Astrocyte (in vitro differentiated cells and primary cell): ENCODE measurements at regions not wholly inside any gene's neighbourhood (a gene's known extent, or its start where the extent isn't known, plus 50 kb on each side); places are given as distances from the start of the nearest gene placed in this dataset.

Source experiments
- DNase-seq: peaks from one replicate; pipeline ENCODE4 v3.0.0-alpha.2; 2010; ENCODE audit warnings: low read depth
- FAIRE-seq: peaks from 2 replicates; lab custom pipeline; 2011; peaks lifted over from hg19 to GRCh38; lab: Jason Lieb, UNC
- H2AFZ ChIP-seq: 2 replicates; pipeline ENCODE4 v1.6.0; 2012; ENCODE audit warnings: low read depth, low read length, inconsistent platforms
- H3K27ac ChIP-seq: 2 replicates; pipeline ENCODE4 v1.5.1; 2011; ENCODE audit warnings: low read depth, low read length, inconsistent platforms
- H3K27me3 ChIP-seq: 2 replicates; pipeline ENCODE4 v1.6.0; 2011; ENCODE audit warnings: low read length, inconsistent platforms; ENCODE audit not compliant: insufficient read depth
- H3K36me3 ChIP-seq: 2 replicates; pipeline ENCODE4 v1.5.1; 2011; ENCODE audit warnings: low read length, inconsistent platforms; ENCODE audit not compliant: insufficient read depth
- H3K4me1 ChIP-seq: 2 replicates; pipeline ENCODE4 v1.5.1; 2011; ENCODE audit warnings: low read length, inconsistent platforms; ENCODE audit not compliant: insufficient read depth
- H3K4me2 ChIP-seq: 2 replicates; pipeline ENCODE4 v1.6.0; 2012; ENCODE audit warnings: low read length, inconsistent platforms
- H3K4me3 ChIP-seq: 2 replicates; pipeline ENCODE4 v1.5.1; 2011; ENCODE audit warnings: low read depth, mild to moderate bottlenecking, low read length, inconsistent platforms; ENCODE audit not compliant: insufficient read depth
- H3K79me2 ChIP-seq: 2 replicates; pipeline ENCODE4 v1.6.0; 2012; ENCODE audit warnings: mild to moderate bottlenecking, low read length, inconsistent platforms; ENCODE audit not compliant: insufficient read depth
- H3K9ac ChIP-seq: 2 replicates; pipeline ENCODE4 v1.6.0; 2012; ENCODE audit warnings: mild to moderate bottlenecking, low read length, inconsistent platforms
- H3K9me3 ChIP-seq: 2 replicates; pipeline ENCODE4 v1.5.1; 2012; ENCODE audit warnings: low read depth, mild to moderate bottlenecking, low read length, inconsistent platforms; ENCODE audit not compliant: insufficient read depth
- H4K20me1 ChIP-seq: 2 replicates; pipeline ENCODE4 v1.6.0; 2012; ENCODE audit warnings: low read length, inconsistent platforms; ENCODE audit not compliant: insufficient read depth
- H3K27ac Mint-ChIP-seq: one replicate; pipeline ENCODE4 v1.8.0; 2021; ENCODE audit warnings: mild to moderate bottlenecking, mixed read lengths; ENCODE audit not compliant: unreplicated experiment
- H3K27me3 Mint-ChIP-seq: one replicate; pipeline ENCODE4 v1.8.0; 2021; ENCODE audit warnings: low read depth, mixed read lengths; ENCODE audit not compliant: unreplicated experiment
- H3K36me3 Mint-ChIP-seq: one replicate; pipeline ENCODE4 v1.8.0; 2021; ENCODE audit warnings: low read depth, mixed read lengths; ENCODE audit not compliant: unreplicated experiment
- H3K4me1 Mint-ChIP-seq: one replicate; pipeline ENCODE4 v1.8.0; 2021; ENCODE audit warnings: low read depth, mixed read lengths; ENCODE audit not compliant: unreplicated experiment
- H3K4me3 Mint-ChIP-seq: one replicate; pipeline ENCODE4 v1.8.0; 2021; ENCODE audit warnings: mild to moderate bottlenecking, moderate library complexity, mixed read lengths; ENCODE audit not compliant: unreplicated experiment
- H3K9me3 Mint-ChIP-seq: one replicate; pipeline ENCODE4 v1.8.0; 2021; ENCODE audit warnings: mild to moderate bottlenecking, mixed read lengths; ENCODE audit not compliant: unreplicated experiment
- EZH2 ChIP-seq: IDR thresholded peaks from 2 replicates; pipeline ENCODE4 v1.6.1; 2012; ENCODE audit warnings: mild to moderate bottlenecking, low read length, inconsistent platforms; ENCODE audit not compliant: insufficient read depth
- TF ChIP-seq, protein P1 (sequence below): IDR thresholded peaks from 2 replicates; pipeline ENCODE4 v1.5.1; 2011; ENCODE audit warnings: low read depth, mild to moderate bottlenecking, inconsistent platforms, low read length, moderate library complexity; ENCODE audit not compliant: insufficient read depth

DNA sequence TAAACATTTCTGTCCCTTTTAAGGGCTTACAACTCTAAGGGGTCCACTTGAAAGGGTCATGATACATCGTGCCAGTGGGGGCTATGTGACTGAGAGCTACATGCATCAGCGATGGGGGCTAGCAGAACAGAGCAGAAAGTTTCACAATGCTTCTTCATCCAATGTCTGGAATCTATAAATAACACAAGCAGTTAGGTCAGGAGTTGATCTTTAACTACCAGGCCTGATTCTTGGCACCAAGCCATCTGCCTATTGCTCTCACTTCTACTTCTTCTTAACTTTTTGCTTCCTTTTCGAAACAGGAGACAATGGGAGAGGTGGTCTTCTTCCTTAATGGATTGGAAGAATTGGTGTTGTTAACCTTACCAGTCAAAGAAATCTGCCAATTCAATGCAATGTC, 410.0 kb downstream of the TGFB2 start:
- H3K27me3 ChIP-seq: no peaks in the 10 kb centered on the region
- no peaks in the 10 kb centered on the region for H4K20me1 ChIP-seq
- TF ChIP-seq, protein P1, sequence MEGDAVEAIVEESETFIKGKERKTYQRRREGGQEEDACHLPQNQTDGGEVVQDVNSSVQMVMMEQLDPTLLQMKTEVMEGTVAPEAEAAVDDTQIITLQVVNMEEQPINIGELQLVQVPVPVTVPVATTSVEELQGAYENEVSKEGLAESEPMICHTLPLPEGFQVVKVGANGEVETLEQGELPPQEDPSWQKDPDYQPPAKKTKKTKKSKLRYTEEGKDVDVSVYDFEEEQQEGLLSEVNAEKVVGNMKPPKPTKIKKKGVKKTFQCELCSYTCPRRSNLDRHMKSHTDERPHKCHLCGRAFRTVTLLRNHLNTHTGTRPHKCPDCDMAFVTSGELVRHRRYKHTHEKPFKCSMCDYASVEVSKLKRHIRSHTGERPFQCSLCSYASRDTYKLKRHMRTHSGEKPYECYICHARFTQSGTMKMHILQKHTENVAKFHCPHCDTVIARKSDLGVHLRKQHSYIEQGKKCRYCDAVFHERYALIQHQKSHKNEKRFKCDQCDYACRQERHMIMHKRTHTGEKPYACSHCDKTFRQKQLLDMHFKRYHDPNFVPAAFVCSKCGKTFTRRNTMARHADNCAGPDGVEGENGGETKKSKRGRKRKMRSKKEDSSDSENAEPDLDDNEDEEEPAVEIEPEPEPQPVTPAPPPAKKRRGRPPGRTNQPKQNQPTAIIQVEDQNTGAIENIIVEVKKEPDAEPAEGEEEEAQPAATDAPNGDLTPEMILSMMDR: no peak
- Mint-ChIP-seq H3K36me3 (no peaks in the 10 kb centered on the region), H3K27me3 (no peaks in the 10 kb centered on the region), H3K9me3 (peaks cover 12% of the 10 kb centered on the region), H3K4me3 (no peak overlapping the region), H3K4me1 (peaks cover 6% of the 10 kb centered on the region), H3K27ac (no peak overlapping the region)
- no peak overlapping the region for H2AFZ ChIP-seq
- no peaks in the 10 kb centered on the region for H3K4me1 ChIP-seq
- no peak overlapping the region for H3K4me3 ChIP-seq
- no peaks in the 10 kb centered on the region for H3K79me2 ChIP-seq
- no peaks in the 10 kb centered on the region for H3K9me3 ChIP-seq
- no peak overlapping the region for H3K9ac ChIP-seq
- no peak overlapping the region for H3K4me2 ChIP-seq
- H3K36me3 ChIP-seq: no peaks in the 10 kb centered on the region
- H3K27ac ChIP-seq: no peak overlapping the region
- DNase-seq (no peak), FAIRE-seq (no peak)

DNA sequence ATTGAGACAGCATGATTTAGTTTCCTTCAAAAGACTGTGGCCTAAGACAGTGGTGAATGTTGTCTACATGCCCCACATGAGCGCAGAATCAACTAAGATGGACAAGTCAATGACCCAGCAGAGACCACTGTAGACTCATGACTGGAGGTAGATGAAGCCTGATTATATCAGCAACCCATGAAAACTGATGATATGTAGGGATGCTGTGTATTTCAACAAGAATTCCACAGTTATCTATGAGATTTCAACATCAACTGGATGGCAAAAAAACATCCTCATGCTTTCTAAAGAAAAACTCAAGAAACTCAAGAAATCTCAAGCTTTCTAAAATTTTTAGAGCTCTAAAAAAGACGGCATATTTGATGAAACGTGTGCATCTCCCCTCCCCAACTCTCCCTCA, 413.9 kb upstream of the LYPLAL1 start:
- Histone ChIP-seq H3K27ac (no peak overlapping the region), H3K79me2 (no peaks in the 10 kb centered on the region), H3K9me3 (no peaks in the 10 kb centered on the region), H3K4me1 (no peaks in the 10 kb centered on the region), H2AFZ (no peak overlapping the region), H3K36me3 (no peaks in the 10 kb centered on the region), H3K4me2 (no peak overlapping the region), H3K27me3 (no peaks in the 10 kb centered on the region), H4K20me1 (no peaks in the 10 kb centered on the region), H3K9ac (no peak overlapping the region), H3K4me3 (no peak overlapping the region)
- Mint-ChIP-seq H3K36me3 (no peaks in the 10 kb centered on the region), H3K27ac (no peak overlapping the region), H3K4me1 (peaks cover 8% of the 10 kb centered on the region), H3K27me3 (no peaks in the 10 kb centered on the region), H3K9me3 (peaks cover 8% of the 10 kb centered on the region), H3K4me3 (no peak overlapping the region)
- FAIRE-seq (no peak), DNase-seq (no peak)
- no peak for TF ChIP-seq EZH2
- TF ChIP-seq, protein P1: no peak

DNA sequence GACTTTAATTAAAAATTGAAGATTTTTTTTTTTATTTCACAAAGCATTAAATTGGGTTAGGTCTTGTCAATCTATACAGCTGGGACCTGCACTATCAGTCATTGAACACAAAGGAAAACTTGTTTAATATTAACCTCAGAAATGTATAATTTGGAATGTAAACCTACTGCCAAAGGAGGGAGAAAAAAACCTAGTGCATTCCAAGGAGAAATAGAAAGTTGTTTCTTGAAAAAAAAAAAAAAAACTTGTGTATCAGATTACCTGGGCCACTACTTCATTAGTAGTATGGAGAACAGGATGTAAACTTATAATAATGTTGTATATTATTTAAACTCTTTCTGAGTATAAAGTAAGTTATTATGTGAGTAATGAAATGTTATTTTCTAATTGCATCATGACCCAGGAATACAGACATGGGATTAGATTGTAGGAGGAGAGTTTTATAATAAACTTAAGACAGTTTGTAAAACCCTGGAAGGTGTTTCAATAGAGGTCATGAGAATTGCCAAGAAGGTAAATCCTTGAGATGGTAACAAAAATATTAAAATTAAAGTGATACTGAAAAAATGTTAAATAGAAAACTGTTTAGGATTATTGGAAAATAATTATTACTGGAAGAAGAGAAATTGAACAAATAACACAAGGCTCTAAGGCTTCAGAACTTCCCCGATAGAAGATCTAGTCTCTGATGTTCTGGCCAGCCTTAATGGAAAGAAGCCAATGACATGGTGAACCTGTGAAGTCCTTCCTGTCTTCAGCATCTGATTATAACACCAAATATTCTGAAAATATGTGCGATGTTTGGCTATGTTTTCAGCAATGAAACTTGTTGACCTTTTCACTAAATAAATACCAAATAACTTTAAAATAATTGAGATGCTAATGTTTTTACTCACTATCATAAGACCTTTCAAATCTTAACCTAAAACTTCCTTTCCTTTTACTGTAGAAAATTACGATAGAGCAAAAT, 412.8 kb upstream of the LYPLAL1 start:
- Histone ChIP-seq H3K27me3 (no peaks in the 10 kb centered on the region), H3K36me3 (no peaks in the 10 kb centered on the region), H3K9me3 (no peaks in the 10 kb centered on the region), H3K9ac (no peak overlapping the region), H3K27ac (no peak overlapping the region), H3K4me3 (no peak overlapping the region), H2AFZ (no peak overlapping the region), H3K4me2 (no peak overlapping the region), H3K79me2 (no peaks in the 10 kb centered on the region), H3K4me1 (no peaks in the 10 kb centered on the region), H4K20me1 (no peaks in the 10 kb centered on the region)
- no peaks in the 10 kb centered on the region for H3K27me3 Mint-ChIP-seq
- H3K4me1 Mint-ChIP-seq: peaks cover 6% of the 10 kb centered on the region
- DNase-seq: peak; percentile 36
- H3K27ac Mint-ChIP-seq: no peak overlapping the region
- H3K4me3 Mint-ChIP-seq: no peak overlapping the region
- TF ChIP-seq EZH2: no peak
- TF ChIP-seq, protein P1: no peak
- peaks cover 1% of the 10 kb centered on the region for H3K9me3 Mint-ChIP-seq
- FAIRE-seq: no peak
- H3K36me3 Mint-ChIP-seq: no peaks in the 10 kb centered on the region
